ENCODE measurements at regions not wholly inside any gene's neighbourhood (a gene's known extent, or its start where the extent isn't known, plus 50 kb on each side); places are given as distances from the start of the nearest gene placed in this dataset.

GRCh38 chr2:20150110-20150706 is 74.7 kb downstream of the SDC1 start:
- Histone ChIP-seq H3K9ac (ENCODE audit: low read depth in 1 of 2, low read length in 2 of 2) (no peak overlapping the region), H3K27ac (ENCODE audit: low read depth, low read length) (no peak overlapping the region), H3K4me1 (ENCODE audit: control insufficient read depth in 1 of 2, insufficient read depth in 2 of 2, low read length in 2 of 2) (peaks cover 18 to 25% of the 10 kb centered on the region in 2 donors), H3K4me3 (ENCODE audit: low read depth in 1 of 2, low read length in 2 of 2) (no peak overlapping the region), H3K9me3 (ENCODE audit: control insufficient read depth in 1 of 2, low read length in 2 of 2) (no peaks in the 10 kb centered on the region), H3K36me3 (ENCODE audit: control insufficient read depth in 1 of 2, insufficient read depth in 2 of 2, low read length in 2 of 2) (no peaks in the 10 kb centered on the region), H3K27me3 (ENCODE audit: control insufficient read depth in 1 of 2, insufficient read depth in 2 of 2, low read length in 2 of 2) (no peaks in the 10 kb centered on the region)

DNA sequence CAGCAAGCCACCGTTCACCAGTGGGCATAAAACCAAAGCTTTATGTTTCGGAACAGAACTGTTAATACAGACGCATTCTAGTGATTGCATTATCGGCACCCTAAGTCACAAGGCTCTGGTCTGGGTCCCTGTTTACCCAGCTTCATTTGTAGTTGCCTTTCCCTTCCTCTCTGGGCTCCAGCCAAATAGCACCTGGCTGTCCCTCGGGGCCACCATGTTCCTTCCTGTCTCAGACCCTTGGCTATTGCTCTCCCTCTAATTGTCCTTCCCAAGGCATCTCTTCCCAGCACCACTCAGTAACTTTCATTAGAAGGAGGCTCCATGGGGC is 75.3 kb downstream of the SDC1 start:
- Histone ChIP-seq H3K4me3 (ENCODE audit: low read depth in 1 of 2, low read length in 2 of 2) (no peak overlapping the region), H3K36me3 (ENCODE audit: control insufficient read depth in 1 of 2, insufficient read depth in 2 of 2, low read length in 2 of 2) (no peaks in the 10 kb centered on the region), H3K9ac (ENCODE audit: low read depth in 1 of 2, low read length in 2 of 2) (no peak overlapping the region), H3K4me1 (ENCODE audit: control insufficient read depth in 1 of 2, insufficient read depth in 2 of 2, low read length in 2 of 2) (peaks cover 20 to 28% of the 10 kb centered on the region in 2 donors), H3K27me3 (ENCODE audit: control insufficient read depth in 1 of 2, insufficient read depth in 2 of 2, low read length in 2 of 2) (no peaks in the 10 kb centered on the region), H3K27ac (ENCODE audit: low read depth, low read length) (no peak overlapping the region), H3K9me3 (ENCODE audit: control insufficient read depth in 1 of 2, low read length in 2 of 2) (no peaks in the 10 kb centered on the region)

DNA sequence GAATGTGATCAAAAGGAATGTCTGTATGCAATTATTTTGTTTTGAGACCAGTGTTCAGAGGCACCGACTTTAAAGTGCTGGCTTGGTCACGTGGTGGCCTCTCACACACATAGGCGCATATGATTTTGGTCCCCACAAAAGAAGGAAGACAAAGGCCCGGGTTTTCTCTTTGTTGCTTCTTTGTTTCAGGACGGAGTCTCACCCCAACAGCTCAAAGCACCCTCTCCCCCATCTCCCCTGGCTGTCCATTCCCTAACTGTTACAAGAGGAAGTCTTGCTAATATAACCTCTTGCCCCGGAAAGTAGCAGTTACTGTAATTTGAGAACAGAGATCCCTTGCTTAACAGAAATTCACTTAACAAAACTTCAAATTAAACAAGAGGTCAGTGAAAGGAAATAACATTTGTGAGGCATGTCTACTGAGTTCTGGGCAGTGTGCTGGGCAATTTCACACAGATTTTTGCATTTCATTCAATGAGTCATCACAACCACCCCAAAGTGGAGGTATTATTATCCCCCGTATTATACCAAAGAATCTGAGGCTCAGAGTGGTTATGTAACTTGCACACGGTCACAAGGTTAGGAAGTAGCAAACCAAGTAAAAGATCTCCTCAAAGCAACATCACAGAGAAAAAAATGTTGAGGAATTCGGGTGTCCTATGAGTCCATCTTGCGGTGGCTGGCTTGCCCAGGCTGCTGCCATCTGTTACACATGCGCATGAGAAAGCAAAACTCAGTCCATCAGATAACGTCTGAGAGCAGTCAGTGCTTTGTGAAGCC is 75.8 kb downstream of the SDC1 start:
- Histone ChIP-seq H3K9me3 (ENCODE audit: control insufficient read depth in 1 of 2, low read length in 2 of 2) (no peaks in the 10 kb centered on the region), H3K4me1 (ENCODE audit: control insufficient read depth in 1 of 2, insufficient read depth in 2 of 2, low read length in 2 of 2) (peaks cover 20 to 24% of the 10 kb centered on the region in 2 donors), H3K27me3 (ENCODE audit: control insufficient read depth in 1 of 2, insufficient read depth in 2 of 2, low read length in 2 of 2) (no peaks in the 10 kb centered on the region), H3K36me3 (ENCODE audit: control insufficient read depth in 1 of 2, insufficient read depth in 2 of 2, low read length in 2 of 2) (no peaks in the 10 kb centered on the region), H3K27ac (ENCODE audit: low read depth, low read length) (no peak overlapping the region), H3K9ac (ENCODE audit: low read depth in 1 of 2, low read length in 2 of 2) (no peak overlapping the region), H3K4me3 (ENCODE audit: low read depth in 1 of 2, low read length in 2 of 2) (no peak overlapping the region)

DNA sequence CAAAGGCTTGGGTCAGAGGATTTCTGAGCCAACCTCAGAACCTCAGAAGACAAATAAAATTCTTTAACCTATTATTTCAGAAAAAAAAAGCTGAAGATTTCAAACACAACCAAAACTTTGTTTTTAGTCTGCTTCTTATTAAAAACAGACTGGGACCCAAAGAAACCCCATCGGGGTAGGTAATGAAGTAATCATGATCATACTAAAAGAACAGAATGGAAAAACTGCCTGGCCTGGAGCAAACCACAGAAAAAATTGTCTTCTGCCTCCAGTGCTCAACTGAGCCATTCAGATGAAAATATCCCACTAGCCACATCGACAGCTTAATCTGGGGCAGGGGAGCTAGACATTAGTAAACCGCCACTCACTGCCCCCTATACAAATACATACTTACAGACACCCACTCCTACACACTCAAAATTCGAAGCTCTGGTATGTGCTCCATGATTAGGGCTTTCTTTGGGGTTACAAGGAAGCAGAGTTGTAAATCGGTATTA is 76.5 kb downstream of the SDC1 start:
- Histone ChIP-seq H3K9ac (ENCODE audit: low read depth in 1 of 2, low read length in 2 of 2) (no peak overlapping the region), H3K4me1 (ENCODE audit: control insufficient read depth in 1 of 2, insufficient read depth in 2 of 2, low read length in 2 of 2) (peaks cover 20 to 24% of the 10 kb centered on the region in 2 donors), H3K4me3 (ENCODE audit: low read depth in 1 of 2, low read length in 2 of 2) (no peak overlapping the region), H3K27me3 (ENCODE audit: control insufficient read depth in 1 of 2, insufficient read depth in 2 of 2, low read length in 2 of 2) (no peaks in the 10 kb centered on the region), H3K27ac (ENCODE audit: low read depth, low read length) (no peak overlapping the region), H3K36me3 (ENCODE audit: control insufficient read depth in 1 of 2, insufficient read depth in 2 of 2, low read length in 2 of 2) (no peaks in the 10 kb centered on the region), H3K9me3 (ENCODE audit: control insufficient read depth in 1 of 2, low read length in 2 of 2) (no peaks in the 10 kb centered on the region)

- Histone ChIP-seq H3K36me3 (ENCODE audit: control insufficient read depth in 1 of 2, insufficient read depth in 2 of 2, low read length in 2 of 2) (no peaks in the 10 kb centered on the region), H3K27me3 (ENCODE audit: control insufficient read depth in 1 of 2, insufficient read depth in 2 of 2, low read length in 2 of 2) (no peaks in the 10 kb centered on the region), H3K4me3 (ENCODE audit: low read depth in 1 of 2, low read length in 2 of 2) (no peak overlapping the region), H3K4me1 (ENCODE audit: control insufficient read depth in 1 of 2, insufficient read depth in 2 of 2, low read length in 2 of 2) (peaks cover 20 to 24% of the 10 kb centered on the region in 2 donors), H3K9me3 (ENCODE audit: control insufficient read depth in 1 of 2, low read length in 2 of 2) (no peaks in the 10 kb centered on the region), H3K9ac (ENCODE audit: low read depth in 1 of 2, low read length in 2 of 2) (no peak overlapping the region), H3K27ac (ENCODE audit: low read depth, low read length) (no peak overlapping the region)
Measured at GRCh38 chr2:20147351-20147750, 77.6 kb downstream of the SDC1 start.

- Histone ChIP-seq H3K4me3 (ENCODE audit: low read depth in 1 of 2, low read length in 2 of 2) (no peak overlapping the region), H3K9ac (ENCODE audit: low read depth in 1 of 2, low read length in 2 of 2) (peak overlapping the region in 1 of 2 donors; percentile 16)
Measured at GRCh38 chr2:20146401-20146800, 78.5 kb downstream of the SDC1 start.

GRCh38 chr2:20145497-20146193 is 79.3 kb downstream of the SDC1 start:
- peaks cover 20 to 24% of the 10 kb centered on the region in 2 donors for H3K4me1 ChIP-seq (ENCODE audit: control insufficient read depth in 1 of 2, insufficient read depth in 2 of 2, low read length in 2 of 2)
- H3K9ac ChIP-seq (ENCODE audit: low read depth in 1 of 2, low read length in 2 of 2) = no peak overlapping the region

More at GRCh38 chr2:20146401-20146800, 78.5 kb downstream of the SDC1 start:
- Histone ChIP-seq H3K27ac (ENCODE audit: low read depth, low read length) (no peak overlapping the region), H3K4me1 (ENCODE audit: control insufficient read depth in 1 of 2, insufficient read depth in 2 of 2, low read length in 2 of 2) (peaks cover 20 to 24% of the 10 kb centered on the region in 2 donors), H3K36me3 (ENCODE audit: control insufficient read depth in 1 of 2, insufficient read depth in 2 of 2, low read length in 2 of 2) (no peaks in the 10 kb centered on the region), H3K27me3 (ENCODE audit: control insufficient read depth in 1 of 2, insufficient read depth in 2 of 2, low read length in 2 of 2) (no peaks in the 10 kb centered on the region), H3K9me3 (ENCODE audit: control insufficient read depth in 1 of 2, low read length in 2 of 2) (no peaks in the 10 kb centered on the region)

GRCh38 chr2:20144861-20145260 is 80.1 kb downstream of the SDC1 start:
- H3K4me3 ChIP-seq (ENCODE audit: low read depth in 1 of 2, low read length in 2 of 2) = no peak overlapping the region
- H3K36me3 ChIP-seq (ENCODE audit: control insufficient read depth in 1 of 2, insufficient read depth in 2 of 2, low read length in 2 of 2) = no peaks in the 10 kb centered on the region
- H3K27ac ChIP-seq (ENCODE audit: low read depth, low read length) = no peak overlapping the region
- no peaks in the 10 kb centered on the region for H3K9me3 ChIP-seq (ENCODE audit: control insufficient read depth in 1 of 2, low read length in 2 of 2)
- no peak overlapping the region for H3K9ac ChIP-seq (ENCODE audit: low read depth in 1 of 2, low read length in 2 of 2)
- H3K27me3 ChIP-seq (ENCODE audit: control insufficient read depth in 1 of 2, insufficient read depth in 2 of 2, low read length in 2 of 2) = no peaks in the 10 kb centered on the region
- peaks cover 20 to 24% of the 10 kb centered on the region in 2 donors for H3K4me1 ChIP-seq (ENCODE audit: control insufficient read depth in 1 of 2, insufficient read depth in 2 of 2, low read length in 2 of 2)

More at GRCh38 chr2:20145497-20146193, 79.3 kb downstream of the SDC1 start:
- H3K9me3 ChIP-seq (ENCODE audit: control insufficient read depth in 1 of 2, low read length in 2 of 2) = no peaks in the 10 kb centered on the region
- H3K27ac ChIP-seq (ENCODE audit: low read depth, low read length) = no peak overlapping the region
- H3K36me3 ChIP-seq (ENCODE audit: control insufficient read depth in 1 of 2, insufficient read depth in 2 of 2, low read length in 2 of 2) = no peaks in the 10 kb centered on the region
- no peak overlapping the region for H3K4me3 ChIP-seq (ENCODE audit: low read depth in 1 of 2, low read length in 2 of 2)
- no peaks in the 10 kb centered on the region for H3K27me3 ChIP-seq (ENCODE audit: control insufficient read depth in 1 of 2, insufficient read depth in 2 of 2, low read length in 2 of 2)

DNA sequence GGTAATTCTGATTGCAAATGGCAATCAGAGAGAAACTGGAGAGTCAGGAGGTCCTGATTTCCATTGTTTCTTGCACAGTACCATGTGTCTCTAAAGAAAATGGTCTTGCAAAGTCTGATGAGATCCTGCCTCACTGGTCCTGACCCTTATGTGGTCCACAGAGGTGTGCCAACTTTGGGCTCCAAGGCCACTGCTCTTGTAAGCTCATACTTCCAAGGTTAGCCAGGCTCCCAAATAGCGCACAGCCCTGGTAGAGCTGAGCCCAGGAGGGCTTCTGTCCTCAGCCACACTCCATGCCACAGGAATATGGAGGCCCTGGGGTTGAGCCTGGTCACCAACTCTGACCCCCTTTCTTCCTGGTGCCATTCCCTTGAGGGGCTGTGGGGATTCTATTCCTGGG is 80.7 kb downstream of the SDC1 start:
- peaks cover 21 to 29% of the 10 kb centered on the region in 2 donors for H3K4me1 ChIP-seq (ENCODE audit: control insufficient read depth in 1 of 2, insufficient read depth in 2 of 2, low read length in 2 of 2)
- no peaks in the 10 kb centered on the region for H3K9me3 ChIP-seq (ENCODE audit: control insufficient read depth in 1 of 2, low read length in 2 of 2)
- no peaks in the 10 kb centered on the region for H3K36me3 ChIP-seq (ENCODE audit: control insufficient read depth in 1 of 2, insufficient read depth in 2 of 2, low read length in 2 of 2)
- no peak overlapping the region for H3K27ac ChIP-seq (ENCODE audit: low read depth, low read length)
- no peak overlapping the region for H3K4me3 ChIP-seq (ENCODE audit: low read depth in 1 of 2, low read length in 2 of 2)
- no peaks in the 10 kb centered on the region for H3K27me3 ChIP-seq (ENCODE audit: control insufficient read depth in 1 of 2, insufficient read depth in 2 of 2, low read length in 2 of 2)
- no peak overlapping the region for H3K9ac ChIP-seq (ENCODE audit: low read depth in 1 of 2, low read length in 2 of 2)

DNA sequence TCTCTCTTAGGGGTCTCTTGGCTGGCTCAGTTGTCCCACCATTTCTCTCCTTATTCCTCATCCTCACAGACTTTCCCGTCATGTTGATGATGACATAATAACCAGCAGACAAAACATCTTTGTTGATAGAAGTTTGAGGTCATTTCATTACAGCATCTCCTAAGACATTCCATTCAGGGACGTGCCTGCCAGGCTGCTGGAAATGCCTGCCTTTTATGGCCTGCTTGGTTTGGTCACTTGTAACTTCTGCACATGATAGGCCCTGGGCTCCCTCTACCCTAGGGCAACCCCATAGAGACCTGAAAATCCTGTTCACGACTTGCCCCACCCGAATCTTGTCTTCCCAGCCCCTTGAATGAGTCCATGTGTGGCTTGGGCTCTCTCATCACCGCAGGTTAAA is 81.7 kb downstream of the SDC1 start:
- Histone ChIP-seq H3K9me3 (ENCODE audit: control insufficient read depth in 1 of 2, low read length in 2 of 2) (no peaks in the 10 kb centered on the region), H3K27me3 (ENCODE audit: control insufficient read depth in 1 of 2, insufficient read depth in 2 of 2, low read length in 2 of 2) (no peaks in the 10 kb centered on the region), H3K36me3 (ENCODE audit: control insufficient read depth in 1 of 2, insufficient read depth in 2 of 2, low read length in 2 of 2) (no peaks in the 10 kb centered on the region), H3K4me3 (ENCODE audit: low read depth in 1 of 2, low read length in 2 of 2) (no peak overlapping the region), H3K4me1 (ENCODE audit: control insufficient read depth in 1 of 2, insufficient read depth in 2 of 2, low read length in 2 of 2) (peaks cover 18 to 25% of the 10 kb centered on the region in 2 donors), H3K9ac (ENCODE audit: low read depth in 1 of 2, low read length in 2 of 2) (no peak overlapping the region), H3K27ac (ENCODE audit: low read depth, low read length) (no peak overlapping the region)

All from duodenal mucosa (tissue), 2 donors.